GM23248 (cell line): ENCODE measurements at regions not wholly inside any gene's neighbourhood (a gene's known extent, or its start where the extent isn't known, plus 50 kb on each side); places are given as distances from the start of the nearest gene placed in this dataset.

Experiments used
- DNase-seq: peaks from one replicate; pipeline ENCODE4 v3.0.0-alpha.2; 2015
- H2AFZ ChIP-seq: fragments of 200-600 bp; sonication (generic); 2 replicates; pipeline ENCODE4 v1.6.1; 2016; ENCODE audit warnings: antibody characterized with exemption
- H3F3A ChIP-seq: fragments of 200-600 bp; sonication (generic); 2 replicates; pipeline ENCODE4 v1.6.1; 2016; ENCODE audit warnings: mild to moderate bottlenecking, antibody characterized with exemption, mixed run types; ENCODE audit not compliant: insufficient read depth
- H3K27ac ChIP-seq: fragments of 200-600 bp; sonication (generic); 2 replicates; pipeline ENCODE4 v1.5.1; 2016; ENCODE audit warnings: mild to moderate bottlenecking
- H3K27me3 ChIP-seq: fragments of 200-600 bp; sonication (generic); replicated peaks from 2 replicates; pipeline ENCODE4 v1.6.1; 2016; ENCODE audit warnings: mild to moderate bottlenecking; ENCODE audit not compliant: insufficient read depth
- H3K36me3 ChIP-seq: fragments of 200-600 bp; sonication (generic); 2 replicates; pipeline ENCODE4 v1.6.1; 2016; ENCODE audit warnings: low read depth, mild to moderate bottlenecking
- H3K4me1 ChIP-seq: fragments of 200-600 bp; sonication (generic); 2 replicates; pipeline ENCODE4 v1.6.1; 2016; ENCODE audit warnings: mild to moderate bottlenecking; ENCODE audit not compliant: insufficient read depth
- H3K4me2 ChIP-seq: fragments of 200-600 bp; sonication (generic); one replicate; pipeline ENCODE4 v1.6.1; 2016; ENCODE audit warnings: mild to moderate bottlenecking; ENCODE audit not compliant: unreplicated experiment
- H3K4me3 ChIP-seq: fragments of 200-600 bp; sonication (generic); 2 replicates; pipeline ENCODE4 v1.5.1; 2016; ENCODE audit warnings: mild to moderate bottlenecking
- H3K79me2 ChIP-seq: fragments of 200-600 bp; sonication (generic); 2 replicates; pipeline ENCODE4 v1.6.1; 2016; ENCODE audit warnings: mild to moderate bottlenecking; ENCODE audit not compliant: insufficient read depth
- H3K9ac ChIP-seq: fragments of 200-600 bp; sonication (generic); 2 replicates; pipeline ENCODE4 v1.6.1; 2016; ENCODE audit warnings: mild to moderate bottlenecking
- H3K9me2 ChIP-seq: fragments of 200-600 bp; sonication (generic); 2 replicates; pipeline ENCODE4 v1.6.1; 2016; ENCODE audit warnings: mixed run types, mild to moderate bottlenecking, moderate library complexity; ENCODE audit not compliant: insufficient read depth
- H3K9me3 ChIP-seq: fragments of 200-600 bp; sonication (generic); one replicate; pipeline ENCODE4 v1.6.1; 2017; ENCODE audit warnings: low read depth
- H4K20me1 ChIP-seq: fragments of 200-600 bp; sonication (generic); 2 replicates; pipeline ENCODE4 v1.6.0; 2016; ENCODE audit not compliant: insufficient read depth
- EZH2 ChIP-seq: fragments of 200-600 bp; sonication (generic); IDR thresholded peaks from 2 replicates; pipeline ENCODE4 v1.6.1; 2018; ENCODE audit warnings: antibody characterized with exemption, mild to moderate bottlenecking; ENCODE audit not compliant: insufficient read depth, poor library complexity, severe bottlenecking
- EZH2phosphoT487 ChIP-seq: fragments of 200-600 bp; sonication (generic); IDR thresholded peaks from 2 replicates; pipeline ENCODE4 v1.6.1; 2018; ENCODE audit warnings: antibody characterized with exemption, moderate library complexity, mild to moderate bottlenecking, low read depth; ENCODE audit not compliant: insufficient read depth
- WGBS, 2 experiments: methylation state at CpG; one replicate each; pipeline ENCODE4 v1.1.6; 2015 to 2017; ENCODE audit warnings: low lambda C conversion rate in 2 of 2, low coverage in 1 of 2; ENCODE audit errors: missing lambda C conversion rate in 2 of 2; 5-methylcytosine and 5-hydroxymethylcytosine counted together
- in situ Hi-C: fragments of 300-500 bp; cut with MboI; formaldehyde crosslinking; loops from 2 replicates; pipeline ENCODE4 v1.15.0; 2020

DNA sequence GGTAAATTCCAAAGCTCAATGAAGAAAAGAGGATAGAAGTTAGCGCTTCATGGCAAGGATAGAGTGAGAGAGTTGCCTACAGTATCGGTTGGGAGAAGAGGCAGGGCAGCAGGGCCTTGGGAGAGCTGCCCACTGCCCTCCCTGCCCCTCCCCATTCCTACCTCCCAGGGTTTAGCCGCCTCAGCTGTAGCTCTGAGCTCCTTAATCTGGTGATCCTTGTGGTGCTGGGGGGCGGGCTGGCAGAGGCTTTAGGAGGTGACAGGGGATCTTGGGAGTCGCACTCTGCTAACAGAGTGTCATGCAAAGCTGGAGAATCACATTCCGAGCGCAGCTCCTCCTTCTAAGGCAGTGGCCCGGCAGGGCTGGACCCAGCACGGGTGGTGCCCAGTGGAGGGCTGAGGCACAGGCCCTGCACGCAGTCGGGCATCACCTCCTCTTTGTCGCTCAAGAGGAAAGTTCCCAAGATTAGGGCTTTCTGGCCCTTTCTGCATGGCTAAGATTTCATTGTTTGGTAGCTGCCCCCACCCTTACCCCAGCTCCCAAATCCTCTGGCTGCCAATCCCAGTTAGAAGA, 57.1 kb upstream of the POLG start:
- WGBS, 2 experiments, result 64 to 67% methylated on average over 12 of the region's 12 CpGs
- Histone ChIP-seq H3K9ac (no peak overlapping the region), H3K9me2 (no peaks in the 10 kb centered on the region), H4K20me1 (no peaks in the 10 kb centered on the region), H2AFZ (no peak overlapping the region), H3K4me1 (no peaks in the 10 kb centered on the region), H3K9me3 (no peaks in the 10 kb centered on the region), H3K79me2 (no peaks in the 10 kb centered on the region), H3K4me3 (no peak overlapping the region), H3F3A (no peaks in the 10 kb centered on the region), H3K36me3 (no peaks in the 10 kb centered on the region), H3K4me2 (no peak overlapping the region), H3K27ac (no peak overlapping the region), H3K27me3 (peaks cover 77% of the 10 kb centered on the region)
- no peak for DNase-seq
- TF ChIP-seq EZH2phosphoT487 (no peak), EZH2 (no peak)
- in situ Hi-C loops, result no loop called here

GRCh38 chr15:89389841-89390603, 55.4 kb upstream of the POLG start:
- H3K4me3 ChIP-seq, result no peak overlapping the region
- peaks cover 72% of the 10 kb centered on the region for H3K27me3 ChIP-seq
- no peaks in the 10 kb centered on the region for H3F3A ChIP-seq
- no peaks in the 10 kb centered on the region for H3K4me1 ChIP-seq
- TF ChIP-seq EZH2 (no peak), EZH2phosphoT487 (no peak)
- no peaks in the 10 kb centered on the region for H3K36me3 ChIP-seq
- H3K9ac ChIP-seq, result no peak overlapping the region
- no peak overlapping the region for H2AFZ ChIP-seq
- H3K79me2 ChIP-seq, result no peaks in the 10 kb centered on the region
- 14 to 20% methylated on average over 19 of the region's 19 CpGs for WGBS, 2 experiments
- H3K9me2 ChIP-seq, result no peaks in the 10 kb centered on the region
- H3K27ac ChIP-seq, result no peak overlapping the region
- no peaks in the 10 kb centered on the region for H3K9me3 ChIP-seq
- H3K4me2 ChIP-seq, result no peak overlapping the region
- in situ Hi-C loops, result no loop called here
- no peaks in the 10 kb centered on the region for H4K20me1 ChIP-seq
- no peak for DNase-seq

GRCh38 chr15:89387140-89387903, 52.7 kb upstream of the POLG start:
- no peak for TF ChIP-seq EZH2phosphoT487
- TF ChIP-seq EZH2, result no peak
- Histone ChIP-seq H3K36me3 (no peaks in the 10 kb centered on the region), H3K4me1 (no peaks in the 10 kb centered on the region), H3K9me3 (no peaks in the 10 kb centered on the region), H3K9ac (no peak overlapping the region), H3K79me2 (no peaks in the 10 kb centered on the region), H3K4me2 (no peak overlapping the region), H3K4me3 (no peak overlapping the region), H3K9me2 (no peaks in the 10 kb centered on the region), H3K27me3 (peaks cover 65% of the 10 kb centered on the region), H2AFZ (no peak overlapping the region), H4K20me1 (no peaks in the 10 kb centered on the region), H3K27ac (no peak overlapping the region), H3F3A (no peaks in the 10 kb centered on the region)
- in situ Hi-C loops, result no loop called here
- 53 to 63% methylated on average over 12 of the region's 12 CpGs for WGBS, 2 experiments
- DNase-seq, result no peak

GRCh38 chr15:89385596-89386331, 51.1 kb upstream of the POLG start:
- no peaks in the 10 kb centered on the region for H3K36me3 ChIP-seq
- peaks cover 65% of the 10 kb centered on the region for H3K27me3 ChIP-seq
- no peaks in the 10 kb centered on the region for H3K9me2 ChIP-seq
- TF ChIP-seq EZH2, result no peak
- no peak for TF ChIP-seq EZH2phosphoT487
- 79 to 82% methylated on average over 10 of the region's 10 CpGs for WGBS, 2 experiments
- H3K9me3 ChIP-seq, result no peaks in the 10 kb centered on the region
- H3K4me1 ChIP-seq, result no peaks in the 10 kb centered on the region
- no peak for DNase-seq
- no peak overlapping the region for H3K4me2 ChIP-seq
- H3F3A ChIP-seq, result no peaks in the 10 kb centered on the region
- no peak overlapping the region for H3K4me3 ChIP-seq
- in situ Hi-C loops, result no loop called here
- H3K9ac ChIP-seq, result no peak overlapping the region
- no peak overlapping the region for H2AFZ ChIP-seq
- H4K20me1 ChIP-seq, result no peaks in the 10 kb centered on the region
- H3K27ac ChIP-seq, result no peak overlapping the region
- H3K79me2 ChIP-seq, result no peaks in the 10 kb centered on the region
